ENCODE measurements at regions not wholly inside any gene's neighbourhood (a gene's known extent, or its start where the extent isn't known, plus 50 kb on each side); places are given as distances from the start of the nearest gene placed in this dataset.
"Not testable (repeated sequence)": the region's sequence is repeated elsewhere in the genome, so short reads cannot be mapped to it uniquely, and the experiment has no call there.

DNA sequence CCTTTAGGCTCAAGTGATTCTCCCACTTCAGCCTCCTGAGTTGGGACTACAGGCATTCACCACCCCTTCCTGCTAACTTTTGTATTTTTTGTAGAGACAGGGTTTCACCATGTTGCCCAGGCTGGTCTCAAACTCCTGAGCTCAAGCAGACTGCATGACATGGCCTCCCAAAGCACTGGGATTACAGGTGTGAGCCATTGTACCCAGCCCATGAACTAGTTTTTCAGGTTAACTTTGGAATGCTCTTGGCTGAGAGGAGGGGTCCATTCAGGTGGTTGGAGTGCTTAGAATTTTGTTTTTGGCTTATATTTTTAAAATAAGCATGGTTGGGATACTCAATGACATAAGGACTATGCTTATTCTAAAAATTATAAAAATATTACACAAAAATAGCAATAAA, 355.7 kb upstream of the MAGEB16 start:
- Mint-ChIP-seq H3K9me3 (ENCODE audit: low read depth) (peaks cover 38% of the 10 kb centered on the region), H3K36me3 (ENCODE audit: insufficient read depth) (peaks cover 2% of the 10 kb centered on the region), H3K27ac (no peak overlapping the region)

DNA sequence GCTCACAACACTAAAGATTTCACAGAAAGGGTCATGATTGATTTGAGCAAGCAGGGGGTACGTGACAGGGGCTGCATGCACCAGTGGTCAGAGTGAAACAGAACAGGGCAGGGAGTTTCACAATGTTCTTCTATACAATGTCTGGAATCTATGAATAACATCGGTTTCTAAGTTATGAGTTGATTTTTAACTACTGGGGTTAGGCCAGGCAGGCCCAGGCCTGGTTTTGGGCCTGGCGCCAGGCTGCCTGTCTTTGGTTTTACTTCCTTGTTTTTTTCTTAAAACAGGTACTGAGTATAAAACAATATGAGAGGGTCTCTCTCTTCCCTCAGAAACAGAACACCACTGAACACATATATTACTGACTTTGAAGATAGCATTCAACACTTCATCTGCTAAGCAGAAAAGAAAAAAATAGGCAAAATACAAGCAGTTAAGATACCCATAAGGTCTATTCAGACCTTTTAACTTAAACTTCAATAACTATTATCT, 355.0 kb upstream of the MAGEB16 start:
- not testable (repeated sequence) for H3K27me3 Mint-ChIP-seq; H3K4me1 Mint-ChIP-seq (ENCODE audit: low read depth); H3K27ac Mint-ChIP-seq; DNase-seq (ENCODE audit: low spot score, unreplicated experiment); H3K36me3 Mint-ChIP-seq (ENCODE audit: insufficient read depth); H3K4me3 Mint-ChIP-seq (ENCODE audit: low read depth)
- H3K9me3 Mint-ChIP-seq (ENCODE audit: low read depth), result peaks cover 38% of the 10 kb centered on the region

More for the DNA sequence above, 355.7 kb upstream of the MAGEB16 start:
- TF ChIP-seq, protein P1, sequence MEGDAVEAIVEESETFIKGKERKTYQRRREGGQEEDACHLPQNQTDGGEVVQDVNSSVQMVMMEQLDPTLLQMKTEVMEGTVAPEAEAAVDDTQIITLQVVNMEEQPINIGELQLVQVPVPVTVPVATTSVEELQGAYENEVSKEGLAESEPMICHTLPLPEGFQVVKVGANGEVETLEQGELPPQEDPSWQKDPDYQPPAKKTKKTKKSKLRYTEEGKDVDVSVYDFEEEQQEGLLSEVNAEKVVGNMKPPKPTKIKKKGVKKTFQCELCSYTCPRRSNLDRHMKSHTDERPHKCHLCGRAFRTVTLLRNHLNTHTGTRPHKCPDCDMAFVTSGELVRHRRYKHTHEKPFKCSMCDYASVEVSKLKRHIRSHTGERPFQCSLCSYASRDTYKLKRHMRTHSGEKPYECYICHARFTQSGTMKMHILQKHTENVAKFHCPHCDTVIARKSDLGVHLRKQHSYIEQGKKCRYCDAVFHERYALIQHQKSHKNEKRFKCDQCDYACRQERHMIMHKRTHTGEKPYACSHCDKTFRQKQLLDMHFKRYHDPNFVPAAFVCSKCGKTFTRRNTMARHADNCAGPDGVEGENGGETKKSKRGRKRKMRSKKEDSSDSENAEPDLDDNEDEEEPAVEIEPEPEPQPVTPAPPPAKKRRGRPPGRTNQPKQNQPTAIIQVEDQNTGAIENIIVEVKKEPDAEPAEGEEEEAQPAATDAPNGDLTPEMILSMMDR (IDR thresholded peaks at IDR 0.05; ENCODE audit: unreplicated experiment), result no peak
- DNase-seq (ENCODE audit: low spot score, unreplicated experiment), result no peak
- H3K4me3 Mint-ChIP-seq (ENCODE audit: low read depth), result no peak overlapping the region
- no peaks in the 10 kb centered on the region for H3K27me3 Mint-ChIP-seq
- H3K4me1 Mint-ChIP-seq (ENCODE audit: low read depth), result peaks cover 3% of the 10 kb centered on the region

DNA sequence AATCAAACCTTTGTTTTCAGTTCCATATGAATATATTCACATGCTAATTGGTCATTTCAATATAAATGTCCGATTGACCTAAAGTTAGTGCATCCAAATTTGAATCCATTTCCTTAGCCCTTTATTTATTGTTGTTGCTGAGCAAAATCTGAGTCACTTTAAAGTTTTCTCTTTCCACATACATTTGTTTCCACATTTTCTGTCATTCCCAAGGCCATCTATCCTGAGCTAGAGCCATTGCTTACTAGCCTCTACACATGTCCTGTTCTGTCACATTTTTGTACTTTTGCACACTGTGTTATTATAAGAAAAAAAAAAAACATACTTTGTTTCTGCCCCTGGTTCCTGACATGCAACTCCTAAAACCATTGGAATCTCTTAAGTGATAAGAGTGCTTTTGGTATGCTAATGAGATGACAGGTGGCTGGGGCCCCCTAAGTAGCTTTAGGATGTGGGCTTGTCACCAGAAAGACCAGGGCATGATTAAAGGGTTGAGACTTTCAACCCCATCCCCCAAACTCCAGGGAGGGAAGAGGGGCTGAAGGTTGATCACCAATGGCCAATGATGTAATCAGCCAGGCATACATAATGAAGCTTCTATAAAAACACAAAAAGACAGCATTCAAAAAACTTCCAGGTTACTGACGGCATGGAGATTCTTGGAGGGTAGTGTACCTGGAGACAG, 353.3 kb upstream of the MAGEB16 start:
- DNase-seq (ENCODE audit: low spot score, unreplicated experiment), result no peak
- H3K4me1 Mint-ChIP-seq (ENCODE audit: low read depth), result peaks cover 3% of the 10 kb centered on the region
- H3K4me3 Mint-ChIP-seq (ENCODE audit: low read depth), result no peak overlapping the region
- peaks cover 2% of the 10 kb centered on the region for H3K36me3 Mint-ChIP-seq (ENCODE audit: insufficient read depth)
- H3K9me3 Mint-ChIP-seq (ENCODE audit: low read depth), result peaks cover 29% of the 10 kb centered on the region
- H3K27ac Mint-ChIP-seq, result no peak overlapping the region
- H3K27me3 Mint-ChIP-seq, result no peaks in the 10 kb centered on the region
- TF ChIP-seq, protein P1 (IDR thresholded peaks at IDR 0.05; ENCODE audit: unreplicated experiment), result no peak

DNA sequence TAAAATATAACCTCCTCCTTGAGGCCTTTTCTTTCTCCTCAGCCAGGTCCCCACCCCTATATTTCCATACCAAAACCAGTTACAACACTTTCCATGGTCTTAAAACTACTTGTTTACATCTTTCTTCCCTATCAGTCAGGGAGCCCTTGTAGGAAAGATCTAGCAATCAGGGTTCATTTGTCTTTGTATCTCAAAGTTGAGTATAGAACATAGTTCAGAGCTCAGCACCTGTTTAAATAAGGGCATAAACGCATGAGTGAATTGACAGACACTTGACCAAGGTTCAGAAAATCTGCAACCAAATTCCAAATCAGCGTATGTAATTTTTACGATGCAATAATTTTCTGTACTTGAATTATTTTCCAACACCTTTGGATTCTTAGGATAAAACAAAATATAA, 352.2 kb upstream of the MAGEB16 start:
- no peak overlapping the region for H3K4me3 Mint-ChIP-seq (ENCODE audit: low read depth)
- DNase-seq (ENCODE audit: low spot score, unreplicated experiment), result no peak
- no peaks in the 10 kb centered on the region for H3K27me3 Mint-ChIP-seq
- H3K36me3 Mint-ChIP-seq (ENCODE audit: insufficient read depth), result peaks cover 1% of the 10 kb centered on the region
- H3K27ac Mint-ChIP-seq, result peak overlapping the region; percentile 21
- peaks cover 3% of the 10 kb centered on the region for H3K4me1 Mint-ChIP-seq (ENCODE audit: low read depth)
- TF ChIP-seq, protein P1 (IDR thresholded peaks at IDR 0.05; ENCODE audit: unreplicated experiment), result no peak
- H3K9me3 Mint-ChIP-seq (ENCODE audit: low read depth), result peaks cover 25% of the 10 kb centered on the region

DNA sequence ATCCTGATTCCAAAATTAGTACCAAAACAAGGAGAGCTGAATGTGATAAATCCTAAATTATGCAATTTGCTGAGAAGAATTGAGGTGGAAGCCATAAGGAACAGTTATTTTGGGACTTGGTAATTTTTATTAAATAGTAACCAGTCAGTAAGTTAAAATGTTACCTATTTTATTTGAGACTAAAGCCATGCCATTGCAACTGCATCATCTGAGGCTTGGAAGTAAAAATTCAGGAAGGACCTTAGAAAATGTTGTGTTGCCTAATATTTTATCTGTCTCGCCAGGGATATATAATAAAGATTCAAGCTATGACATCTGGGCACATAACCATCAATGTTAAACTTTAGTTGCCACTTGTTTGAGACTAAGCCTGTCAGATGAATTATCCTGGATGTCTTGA, 341.3 kb upstream of the MAGEB16 start:
- Mint-ChIP-seq H3K4me1 (ENCODE audit: low read depth) (no peaks in the 10 kb centered on the region), H3K27me3 (no peaks in the 10 kb centered on the region), H3K4me3 (ENCODE audit: low read depth) (no peak overlapping the region), H3K36me3 (ENCODE audit: insufficient read depth) (no peaks in the 10 kb centered on the region), H3K9me3 (ENCODE audit: low read depth) (peaks cover 22% of the 10 kb centered on the region), H3K27ac (no peak overlapping the region)
- DNase-seq (ENCODE audit: low spot score, unreplicated experiment), result no peak
- TF ChIP-seq, protein P1 (IDR thresholded peaks at IDR 0.05; ENCODE audit: unreplicated experiment), result no peak

DNA sequence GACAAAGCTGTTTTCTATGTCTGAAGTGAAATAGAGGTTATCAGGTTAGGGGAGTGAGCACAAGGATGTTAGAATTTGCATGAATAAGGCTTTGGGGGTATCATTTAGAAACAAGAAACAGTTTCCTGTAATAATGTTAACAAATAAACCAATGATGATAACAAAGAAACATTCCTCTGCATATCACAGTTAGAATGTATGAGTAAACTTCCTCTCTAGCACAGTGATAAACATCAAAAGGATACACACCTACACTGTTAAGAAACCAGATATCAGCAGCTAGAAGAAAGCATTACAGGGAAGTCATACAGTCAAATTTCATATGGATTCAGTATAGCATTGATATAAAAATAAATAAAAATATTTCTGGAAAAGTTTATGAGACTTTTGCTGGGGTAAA, 340.0 kb upstream of the MAGEB16 start:
- peaks cover 27% of the 10 kb centered on the region for H3K9me3 Mint-ChIP-seq (ENCODE audit: low read depth)
- TF ChIP-seq, protein P1 (IDR thresholded peaks at IDR 0.05; ENCODE audit: unreplicated experiment), result no peak
- no peaks in the 10 kb centered on the region for H3K36me3 Mint-ChIP-seq (ENCODE audit: insufficient read depth)

More for the DNA sequence above, 340.0 kb upstream of the MAGEB16 start:
- Mint-ChIP-seq H3K4me1 (ENCODE audit: low read depth) (no peaks in the 10 kb centered on the region), H3K27me3 (no peaks in the 10 kb centered on the region), H3K27ac (no peak overlapping the region), H3K4me3 (ENCODE audit: low read depth) (no peak overlapping the region)
- no peak for DNase-seq (ENCODE audit: low spot score, unreplicated experiment)
